GM23248 (cell line): ENCODE measurements at regions not wholly inside any gene's neighbourhood (a gene's known extent, or its start where the extent isn't known, plus 50 kb on each side); places are given as distances from the start of the nearest gene placed in this dataset.

Source experiments
- DNase-seq: peaks from one replicate; pipeline ENCODE4 v3.0.0-alpha.2; 2015
- H2AFZ ChIP-seq: fragments of 200-600 bp; sonication (generic); 2 replicates; pipeline ENCODE4 v1.6.1; 2016; ENCODE audit warnings: antibody characterized with exemption
- H3F3A ChIP-seq: fragments of 200-600 bp; sonication (generic); 2 replicates; pipeline ENCODE4 v1.6.1; 2016; ENCODE audit warnings: mild to moderate bottlenecking, antibody characterized with exemption, mixed run types; ENCODE audit not compliant: insufficient read depth
- H3K27ac ChIP-seq: fragments of 200-600 bp; sonication (generic); 2 replicates; pipeline ENCODE4 v1.5.1; 2016; ENCODE audit warnings: mild to moderate bottlenecking
- H3K27me3 ChIP-seq: fragments of 200-600 bp; sonication (generic); replicated peaks from 2 replicates; pipeline ENCODE4 v1.6.1; 2016; ENCODE audit warnings: mild to moderate bottlenecking; ENCODE audit not compliant: insufficient read depth
- H3K36me3 ChIP-seq: fragments of 200-600 bp; sonication (generic); 2 replicates; pipeline ENCODE4 v1.6.1; 2016; ENCODE audit warnings: low read depth, mild to moderate bottlenecking
- H3K4me1 ChIP-seq: fragments of 200-600 bp; sonication (generic); 2 replicates; pipeline ENCODE4 v1.6.1; 2016; ENCODE audit warnings: mild to moderate bottlenecking; ENCODE audit not compliant: insufficient read depth
- H3K4me2 ChIP-seq: fragments of 200-600 bp; sonication (generic); one replicate; pipeline ENCODE4 v1.6.1; 2016; ENCODE audit warnings: mild to moderate bottlenecking; ENCODE audit not compliant: unreplicated experiment
- H3K4me3 ChIP-seq: fragments of 200-600 bp; sonication (generic); 2 replicates; pipeline ENCODE4 v1.5.1; 2016; ENCODE audit warnings: mild to moderate bottlenecking
- H3K79me2 ChIP-seq: fragments of 200-600 bp; sonication (generic); 2 replicates; pipeline ENCODE4 v1.6.1; 2016; ENCODE audit warnings: mild to moderate bottlenecking; ENCODE audit not compliant: insufficient read depth
- H3K9ac ChIP-seq: fragments of 200-600 bp; sonication (generic); 2 replicates; pipeline ENCODE4 v1.6.1; 2016; ENCODE audit warnings: mild to moderate bottlenecking
- H3K9me2 ChIP-seq: fragments of 200-600 bp; sonication (generic); 2 replicates; pipeline ENCODE4 v1.6.1; 2016; ENCODE audit warnings: mixed run types, mild to moderate bottlenecking, moderate library complexity; ENCODE audit not compliant: insufficient read depth
- H3K9me3 ChIP-seq: fragments of 200-600 bp; sonication (generic); one replicate; pipeline ENCODE4 v1.6.1; 2017; ENCODE audit warnings: low read depth
- H4K20me1 ChIP-seq: fragments of 200-600 bp; sonication (generic); 2 replicates; pipeline ENCODE4 v1.6.0; 2016; ENCODE audit not compliant: insufficient read depth
- EZH2 ChIP-seq: fragments of 200-600 bp; sonication (generic); IDR thresholded peaks from 2 replicates; pipeline ENCODE4 v1.6.1; 2018; ENCODE audit warnings: antibody characterized with exemption, mild to moderate bottlenecking; ENCODE audit not compliant: insufficient read depth, poor library complexity, severe bottlenecking
- EZH2phosphoT487 ChIP-seq: fragments of 200-600 bp; sonication (generic); IDR thresholded peaks from 2 replicates; pipeline ENCODE4 v1.6.1; 2018; ENCODE audit warnings: antibody characterized with exemption, moderate library complexity, mild to moderate bottlenecking, low read depth; ENCODE audit not compliant: insufficient read depth
- WGBS, 2 experiments: methylation state at CpG; one replicate each; pipeline ENCODE4 v1.1.6; 2015 to 2017; ENCODE audit warnings: low lambda C conversion rate in 2 of 2, low coverage in 1 of 2; ENCODE audit errors: missing lambda C conversion rate in 2 of 2; 5-methylcytosine and 5-hydroxymethylcytosine counted together
- in situ Hi-C: fragments of 300-500 bp; cut with MboI; formaldehyde crosslinking; loops from 2 replicates; pipeline ENCODE4 v1.15.0; 2020

DNA sequence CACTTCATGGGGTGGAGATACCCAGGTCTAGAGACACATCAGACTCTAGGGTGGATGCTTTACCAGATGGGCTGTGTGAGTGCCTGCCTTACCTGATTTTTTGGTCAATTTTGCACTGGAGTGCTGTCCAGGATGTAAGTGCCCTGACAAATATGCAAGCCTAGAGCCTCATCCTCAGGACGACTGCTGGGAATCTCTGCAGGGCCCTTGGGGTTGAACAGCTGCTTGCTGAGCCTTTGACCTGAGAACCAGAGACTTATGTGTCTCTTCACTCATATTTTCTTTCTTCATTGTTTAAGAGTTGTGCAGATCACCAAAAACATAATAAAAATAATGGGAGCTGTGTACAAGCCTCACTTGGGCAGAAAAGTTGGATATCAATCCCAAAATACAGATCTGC, 551.5 kb upstream of the ATP2B1 start:
- no peak for DNase-seq
- H3K27me3 ChIP-seq = no peaks in the 10 kb centered on the region
- WGBS, 2 experiments = 88 to 94% methylated on average over 1 of the region's 1 CpG
- H3K27ac ChIP-seq = no peak overlapping the region
- no peaks in the 10 kb centered on the region for H3K9me2 ChIP-seq
- H3F3A ChIP-seq = peaks cover 17% of the 10 kb centered on the region; the same call in 1 of the 2 replicates
- H3K4me1 ChIP-seq = peaks cover 22% of the 10 kb centered on the region
- H3K36me3 ChIP-seq = no peaks in the 10 kb centered on the region
- H2AFZ ChIP-seq = no peak overlapping the region
- TF ChIP-seq EZH2 (no peak), EZH2phosphoT487 (no peak)
- H3K4me3 ChIP-seq = no peak overlapping the region
- in situ Hi-C loops = no loop called here
- no peak overlapping the region for H3K9ac ChIP-seq
- no peaks in the 10 kb centered on the region for H3K9me3 ChIP-seq
- H4K20me1 ChIP-seq = no peaks in the 10 kb centered on the region
- no peaks in the 10 kb centered on the region for H3K79me2 ChIP-seq
- no peak overlapping the region for H3K4me2 ChIP-seq

DNA sequence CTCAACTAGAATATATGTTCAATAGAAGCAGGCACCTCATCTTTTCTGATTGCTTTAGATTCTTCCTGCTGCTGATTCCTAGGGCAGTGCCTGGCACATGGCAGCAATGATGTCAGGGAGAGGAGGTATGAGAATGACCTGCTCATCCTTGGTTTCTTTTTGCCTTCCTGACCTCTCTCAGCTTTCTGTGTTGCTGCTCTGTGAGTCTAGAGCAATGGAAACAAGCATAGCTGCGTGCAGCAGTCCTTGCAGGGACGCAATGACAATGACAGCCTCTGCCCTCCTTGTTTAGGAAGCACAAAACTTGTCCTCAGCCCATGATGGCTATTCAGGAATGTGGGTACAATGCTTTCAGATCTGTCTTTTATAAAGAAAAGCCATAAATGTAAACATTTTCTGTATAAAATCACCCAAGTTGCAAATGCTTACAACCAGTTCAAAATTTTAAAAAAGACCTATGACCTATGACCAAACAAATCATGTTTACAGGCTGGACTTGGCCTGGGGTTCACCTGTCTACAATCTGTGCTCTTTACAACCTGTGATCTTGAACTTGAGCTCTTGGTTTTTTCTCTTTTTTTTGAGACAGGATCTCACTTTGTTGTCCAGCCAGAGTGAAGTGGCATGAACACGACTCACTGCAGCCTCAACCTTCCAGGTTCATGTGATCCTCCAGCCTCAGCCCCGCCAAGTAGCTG, 549.4 kb upstream of the ATP2B1 start:
- Histone ChIP-seq H3K36me3 (no peaks in the 10 kb centered on the region), H3K4me1 (peaks cover 35% of the 10 kb centered on the region), H3K79me2 (no peaks in the 10 kb centered on the region), H3K4me2 (no peak overlapping the region), H3K9ac (no peak overlapping the region), H3F3A (peaks cover 29% of the 10 kb centered on the region), H3K27ac (no peak overlapping the region), H3K4me3 (no peak overlapping the region), H2AFZ (no peak overlapping the region), H4K20me1 (no peaks in the 10 kb centered on the region), H3K9me3 (no peaks in the 10 kb centered on the region), H3K27me3 (no peaks in the 10 kb centered on the region), H3K9me2 (no peaks in the 10 kb centered on the region)
- WGBS, 2 experiments = 80 to 90% methylated on average over 4 of the region's 4 CpGs
- in situ Hi-C loops = no loop called here
- DNase-seq = no peak
- TF ChIP-seq EZH2 = no peak
- no peak for TF ChIP-seq EZH2phosphoT487

GRCh38 chr12:90254796-90255195, 546.2 kb upstream of the ATP2B1 start:
- Histone ChIP-seq H3K36me3 (no peaks in the 10 kb centered on the region), H2AFZ (no peak overlapping the region), H3K27me3 (no peaks in the 10 kb centered on the region), H3K9me3 (no peaks in the 10 kb centered on the region), H4K20me1 (no peaks in the 10 kb centered on the region), H3K9ac (no peak overlapping the region), H3K4me2 (no peak overlapping the region), H3K27ac (no peak overlapping the region), H3K79me2 (no peaks in the 10 kb centered on the region), H3F3A (peaks cover 15% of the 10 kb centered on the region), H3K4me1 (peaks cover 22% of the 10 kb centered on the region), H3K9me2 (no peaks in the 10 kb centered on the region), H3K4me3 (no peak overlapping the region)
- in situ Hi-C loops = no loop called here
- TF ChIP-seq EZH2phosphoT487 (no peak), EZH2 (no peak)
- no peak for DNase-seq

GRCh38 chr12:90253674-90254181, 545.1 kb upstream of the ATP2B1 start:
- Histone ChIP-seq H3K9me2 (no peaks in the 10 kb centered on the region), H3K4me1 (peaks cover 22% of the 10 kb centered on the region), H2AFZ (peak overlapping the region; percentile 15; the same call in 1 of the 2 replicates), H3K79me2 (no peaks in the 10 kb centered on the region), H3K9me3 (no peaks in the 10 kb centered on the region), H3K9ac (no peak overlapping the region), H3F3A (peaks cover 15% of the 10 kb centered on the region), H3K36me3 (no peaks in the 10 kb centered on the region), H3K4me2 (peak overlapping the region; percentile 50), H4K20me1 (no peaks in the 10 kb centered on the region), H3K27ac (peak overlapping the region; percentile 43), H3K27me3 (no peaks in the 10 kb centered on the region), H3K4me3 (no peak overlapping the region)
- TF ChIP-seq EZH2phosphoT487 = 0 out of 2 replicates have a peak, but pooled peaks have one; percentile 28
- no peak for TF ChIP-seq EZH2
- in situ Hi-C loops = no loop called here
- 1 to 5% methylated on average over 8 of the region's 8 CpGs for WGBS, 2 experiments
- peak; percentile 91 for DNase-seq
